Psoas muscle (tissue), 7 donors: ENCODE measurements at regions not wholly inside any gene's neighbourhood (a gene's known extent, or its start where the extent isn't known, plus 50 kb on each side); places are given as distances from the start of the nearest gene placed in this dataset.
"Not testable (repeated sequence)": the region's sequence is repeated elsewhere in the genome, so short reads cannot be mapped to it uniquely, and the experiment has no call there.

Experiments used
- ATAC-seq, 4 donors: fragments of 200-7000 bp; cut with Tn5 transposase; one replicate each; pipeline ENCODE4 v1.9.1; 2020; ENCODE audit warnings: moderate library complexity in 3 of 4, mild to moderate bottlenecking in 2 of 4
- DNase-seq, 2 donors: peaks; one replicate each; pipeline ENCODE4 v3.0.0-alpha.2; 2020
- H3K27ac ChIP-seq: fragments of 200-600 bp; one replicate; pipeline ENCODE4 v1.8.0; 2022
- H3K27me3 ChIP-seq, 3 donors: fragments of 200-600 bp in 1 of 3; one replicate each; pipeline versions ENCODE4 v1.6.1 to v1.8.0; 2013 to 2022; ENCODE audit warnings: low read length in 2 of 3, mild to moderate bottlenecking in 2 of 3, moderate library complexity in 1 of 3; ENCODE audit not compliant: insufficient read depth in 3 of 3
- H3K36me3 ChIP-seq, 2 donors: fragments of 200-600 bp in 1 of 2; one replicate each; pipeline versions ENCODE4 v1.6.1 to v1.8.0; 2013 to 2022; ENCODE audit warnings: low read depth in 1 of 2, mild to moderate bottlenecking in 1 of 2, moderate library complexity in 1 of 2; ENCODE audit not compliant: insufficient read depth in 1 of 2
- H3K4me1 ChIP-seq: fragments of 200-600 bp; one replicate; pipeline ENCODE4 v1.8.0; 2022
- H3K4me3 ChIP-seq: fragments of 200-600 bp; one replicate; pipeline ENCODE4 v1.8.0; 2022; ENCODE audit warnings: mild to moderate bottlenecking
- H3K9me3 ChIP-seq: fragments of 200-600 bp; one replicate; pipeline ENCODE4 v1.8.0; 2022
- WGBS, 3 donors: extraction: QIAGEN DNeasy Blood & Tissue Kit; methylation state at CpG; one replicate each; pipeline versions ENCODE4 v1.1.6 to v1.1.7; 2013; 5-methylcytosine and 5-hydroxymethylcytosine counted together
- intact Hi-C, 2 donors: fragments of 100-400 bp; cut with DNase I; formaldehyde crosslinking; loops; one replicate each; pipeline versions ENCODE4 v1.11.0 to v1.14.2; 2022
- TF ChIP-seq, protein P1 (sequence below): fragments of 200-600 bp; IDR thresholded peaks from one replicate; pipeline ENCODE4 v1.8.0; 2022; ENCODE audit warnings: antibody characterized with exemption
- donor health status: healthy with polysubstance abuse.
- donor health status: DM: no; HTN: no; CAD: no; lungs with moderate emphysema.
- donor health status: Bipolar disorder and iron deficiency.
- donor health status: healthy.
- donor health status: DM: yes; HTN: yes; CAD: no.
- donor health status: DM: no; HTN: no; CAD: no.
- donor health status: DM: yes; HTN: yes; CAD: no.

DNA sequence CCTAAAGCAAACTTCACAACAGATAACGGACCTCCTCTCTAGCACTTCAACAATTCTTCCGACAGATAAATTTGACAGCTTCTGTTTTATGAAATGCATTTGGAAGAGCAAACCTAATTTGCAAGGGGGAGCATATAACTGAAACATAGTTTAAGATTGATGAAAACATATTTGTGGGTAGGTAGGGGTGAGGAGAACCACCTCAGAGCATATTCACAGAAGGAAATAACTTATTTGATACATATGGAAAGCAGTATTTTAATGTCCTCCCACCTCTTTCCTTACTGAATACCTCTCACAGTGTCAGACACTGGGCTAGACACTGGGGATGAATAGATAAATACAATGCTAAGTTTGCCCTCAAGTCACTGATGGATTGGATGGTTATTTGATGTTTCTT is 384.8 kb downstream of the MAT2B start:
- H3K4me3 ChIP-seq = no peak overlapping the region
- no peaks in the 10 kb centered on the region for H3K9me3 ChIP-seq
- no peak for ATAC-seq
- no peak for DNase-seq
- H3K36me3 ChIP-seq = no peaks in the 10 kb centered on the region
- intact Hi-C loops = no loop called here
- H3K27me3 ChIP-seq = no peaks in the 10 kb centered on the region
- WGBS, 3 donors = 86 to 95% (median 92%) methylated on average over 2 of the region's 2 CpGs
- H3K27ac ChIP-seq = no peak overlapping the region
- TF ChIP-seq, protein P1, sequence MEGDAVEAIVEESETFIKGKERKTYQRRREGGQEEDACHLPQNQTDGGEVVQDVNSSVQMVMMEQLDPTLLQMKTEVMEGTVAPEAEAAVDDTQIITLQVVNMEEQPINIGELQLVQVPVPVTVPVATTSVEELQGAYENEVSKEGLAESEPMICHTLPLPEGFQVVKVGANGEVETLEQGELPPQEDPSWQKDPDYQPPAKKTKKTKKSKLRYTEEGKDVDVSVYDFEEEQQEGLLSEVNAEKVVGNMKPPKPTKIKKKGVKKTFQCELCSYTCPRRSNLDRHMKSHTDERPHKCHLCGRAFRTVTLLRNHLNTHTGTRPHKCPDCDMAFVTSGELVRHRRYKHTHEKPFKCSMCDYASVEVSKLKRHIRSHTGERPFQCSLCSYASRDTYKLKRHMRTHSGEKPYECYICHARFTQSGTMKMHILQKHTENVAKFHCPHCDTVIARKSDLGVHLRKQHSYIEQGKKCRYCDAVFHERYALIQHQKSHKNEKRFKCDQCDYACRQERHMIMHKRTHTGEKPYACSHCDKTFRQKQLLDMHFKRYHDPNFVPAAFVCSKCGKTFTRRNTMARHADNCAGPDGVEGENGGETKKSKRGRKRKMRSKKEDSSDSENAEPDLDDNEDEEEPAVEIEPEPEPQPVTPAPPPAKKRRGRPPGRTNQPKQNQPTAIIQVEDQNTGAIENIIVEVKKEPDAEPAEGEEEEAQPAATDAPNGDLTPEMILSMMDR = no peak
- no peaks in the 10 kb centered on the region for H3K4me1 ChIP-seq

- H3K4me3 ChIP-seq = no peak overlapping the region
- H3K4me1 ChIP-seq = no peaks in the 10 kb centered on the region
- H3K27ac ChIP-seq = no peak overlapping the region
- DNase-seq = no peak
- H3K36me3 ChIP-seq = no peaks in the 10 kb centered on the region
- ATAC-seq = no peak
- intact Hi-C loops = no loop called here
- 82 to 89% (median 84%) methylated on average over 2 of the region's 2 CpGs for WGBS, 3 donors
- no peaks in the 10 kb centered on the region for H3K9me3 ChIP-seq
- no peaks in the 10 kb centered on the region for H3K27me3 ChIP-seq
- TF ChIP-seq, protein P1 = no peak
Observed at GRCh38 chr5:163893281-163893680, 387.9 kb downstream of the MAT2B start.

GRCh38 chr5:163894645-163895044 is 389.2 kb downstream of the MAT2B start:
- H3K36me3 ChIP-seq = no peaks in the 10 kb centered on the region
- ATAC-seq = no peak
- H3K9me3 ChIP-seq = no peaks in the 10 kb centered on the region
- no peak for DNase-seq
- H3K27ac ChIP-seq = no peak overlapping the region
- no peaks in the 10 kb centered on the region for H3K27me3 ChIP-seq
- no peak overlapping the region for H3K4me3 ChIP-seq
- TF ChIP-seq, protein P1 = no peak
- intact Hi-C loops = no loop called here
- H3K4me1 ChIP-seq = no peaks in the 10 kb centered on the region

GRCh38 chr5:163898873-163899272 is 393.5 kb downstream of the MAT2B start:
- Histone ChIP-seq H3K4me3 (no peak overlapping the region), H3K27ac (no peak overlapping the region), H3K9me3 (peaks cover 13% of the 10 kb centered on the region), H3K27me3 (no peaks in the 10 kb centered on the region), H3K36me3 (no peaks in the 10 kb centered on the region), H3K4me1 (no peaks in the 10 kb centered on the region)
- ATAC-seq (no peak), DNase-seq (no peak)
- intact Hi-C loops = no loop called here
- TF ChIP-seq, protein P1 = no peak

- intact Hi-C loops, ATAC-seq: not testable (repeated sequence)
- 63 to 86% (median 65%) methylated on average over 1 of the region's 1 CpG for WGBS, 3 donors
Observed at GRCh38 chr5:163907783-163908182, 402.4 kb downstream of the MAT2B start.

More at GRCh38 chr5:163907783-163908182, 402.4 kb downstream of the MAT2B start:
- not testable (repeated sequence) for H3K4me3 ChIP-seq, H3K27ac ChIP-seq, DNase-seq, H3K4me1 ChIP-seq, H3K36me3 ChIP-seq, H3K27me3 ChIP-seq, H3K9me3 ChIP-seq
